NCI-H1417 treated with DMSO at 0.1 percent for 48 hours (cell line): ENCODE measurements at regions not wholly inside any gene's neighbourhood (a gene's known extent, or its start where the extent isn't known, plus 50 kb on each side); places are given as distances from the start of the nearest gene placed in this dataset.
A peak's percentile ranks its signal among the peaks of the same experiment; 100 is the strongest.
"Not testable (repeated sequence)": the region's sequence is repeated elsewhere in the genome, so short reads cannot be mapped to it uniquely, and the experiment has no call there.

ENCODE experiments used
- DNase-seq: peaks from one replicate; lab custom pipeline; 2025; lab: John Stamatoyannopoulos, UW

DNA sequence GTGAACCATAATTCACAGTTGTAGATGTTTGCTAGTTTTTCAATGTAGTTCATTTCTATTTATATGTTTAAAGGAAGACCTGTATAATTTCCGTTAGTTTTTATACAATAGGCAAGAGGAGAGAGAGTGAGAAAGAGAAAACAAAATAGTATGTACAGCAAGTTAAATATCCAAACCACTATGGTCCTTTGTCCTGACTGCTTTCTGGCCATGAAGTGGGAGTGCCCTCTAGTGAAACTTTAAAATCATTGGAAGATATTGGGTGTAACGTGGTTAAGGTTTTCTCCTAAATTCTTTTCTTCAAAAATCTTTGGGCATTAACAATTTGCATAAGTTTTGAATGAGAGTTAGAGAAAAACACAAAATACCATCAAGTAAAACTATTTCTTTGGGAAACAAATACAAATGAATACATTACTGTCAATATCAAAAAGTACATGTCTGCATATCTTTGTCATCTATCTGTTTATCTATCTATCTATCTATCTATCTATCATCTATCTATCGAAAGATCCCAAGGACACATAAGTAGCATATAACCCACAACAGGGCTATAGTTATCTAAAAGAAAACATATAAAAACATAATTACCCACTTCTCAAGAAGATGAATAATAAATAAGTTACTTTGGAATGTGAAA lies 534.6 kb upstream of the ATP11B start:
- DNase-seq = peak; percentile 55

DNA sequence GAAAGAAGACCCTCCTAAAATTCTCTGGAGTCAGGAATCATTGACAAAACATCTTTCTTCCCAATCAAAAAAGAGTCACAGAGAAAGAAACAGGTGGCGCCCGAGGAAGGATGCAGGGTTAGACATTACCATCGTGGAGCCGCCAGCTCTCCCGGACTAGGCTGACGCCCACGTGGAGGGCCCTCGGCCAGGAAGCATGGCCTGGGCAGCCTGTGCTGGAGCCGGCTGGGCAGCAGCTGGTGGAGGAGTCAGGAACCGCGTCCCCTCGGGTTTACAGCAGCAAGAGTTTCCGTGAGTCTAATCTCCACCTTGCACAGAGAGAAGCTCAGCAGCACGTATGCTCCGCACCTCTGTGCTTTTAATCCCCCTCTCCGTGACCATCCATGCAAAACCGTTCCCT lies 533.7 kb upstream of the ATP11B start:
- DNase-seq = no peak

DNA sequence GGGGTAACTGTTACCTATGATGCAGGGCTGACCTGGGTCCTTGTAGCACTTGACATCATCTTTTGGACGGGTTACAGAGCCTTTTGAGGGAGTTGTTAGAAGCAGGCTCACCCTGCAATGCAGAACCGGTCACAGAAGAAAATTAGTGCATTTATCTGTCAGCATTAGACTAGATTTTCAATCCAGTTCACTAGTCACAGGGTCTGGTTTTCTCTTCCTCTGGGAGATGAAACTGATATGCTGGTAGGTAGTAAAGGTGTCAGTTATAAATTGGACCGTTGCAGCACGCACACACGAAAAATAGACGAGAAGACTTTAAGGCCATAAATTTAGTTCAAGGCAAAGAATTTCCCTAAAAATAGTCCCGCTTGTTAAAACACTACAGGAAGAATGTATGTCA lies 532.3 kb upstream of the ATP11B start:
- DNase-seq = no peak

DNA sequence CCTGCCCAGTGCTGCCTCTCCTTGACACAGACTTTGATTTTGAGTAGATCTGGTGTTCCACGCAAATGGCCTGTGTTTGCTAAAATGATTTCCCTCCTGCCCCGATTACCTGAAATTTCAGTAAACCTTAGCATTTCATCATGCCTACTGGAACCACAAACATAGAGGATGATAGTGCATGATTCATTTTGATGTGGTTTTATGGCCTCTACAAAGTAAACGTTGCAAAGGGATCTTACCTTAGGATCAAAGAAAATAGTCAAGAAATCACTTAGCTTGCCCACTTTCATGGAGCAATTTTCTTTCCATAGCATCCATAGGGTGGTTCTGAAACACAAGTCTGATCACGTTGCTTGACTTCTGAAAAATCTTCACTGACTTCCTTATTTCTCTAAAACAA lies 524.6 kb upstream of the ATP11B start:
- DNase-seq = no peak

DNA sequence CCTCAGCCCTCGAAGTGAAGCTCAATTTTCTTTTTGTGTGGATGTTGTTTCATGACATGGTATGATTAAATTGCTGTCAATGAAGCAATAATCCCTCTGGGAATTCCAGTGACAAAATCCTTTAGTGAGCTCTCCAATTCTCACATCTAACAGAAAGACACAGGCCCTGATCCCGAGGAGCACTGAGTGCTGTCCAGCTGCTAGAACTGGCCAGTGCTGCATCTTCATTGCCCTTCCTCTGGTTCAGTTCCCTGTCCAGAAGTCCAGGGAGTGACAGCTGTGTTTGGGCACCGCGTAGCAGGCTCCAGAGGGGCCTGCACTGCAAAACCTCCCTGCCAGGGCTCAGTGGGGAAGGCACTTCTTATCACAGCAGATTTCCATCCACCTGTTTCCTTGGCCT lies 516.8 kb upstream of the ATP11B start:
- DNase-seq = no peak

DNA sequence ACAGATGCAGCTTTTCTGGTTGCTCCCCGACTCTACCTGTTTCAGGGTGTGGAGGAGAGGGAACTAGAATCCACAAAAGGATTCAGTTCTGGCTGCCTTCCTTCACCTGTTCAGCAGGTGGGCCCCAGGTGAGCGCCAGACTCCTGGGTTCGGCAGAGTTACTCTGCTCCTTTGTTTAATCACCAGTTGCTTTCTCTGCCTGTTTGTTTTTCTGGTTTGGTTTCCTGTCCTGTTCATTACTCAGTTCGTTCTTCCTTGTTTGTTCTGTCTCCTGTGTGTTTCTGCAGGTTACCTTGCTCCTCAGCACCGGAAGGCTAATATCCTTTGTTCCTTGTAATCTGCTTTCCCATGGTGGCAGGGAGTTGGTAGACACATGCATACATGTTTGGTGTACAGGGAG lies 508.5 kb upstream of the ATP11B start:
- peak; percentile 97 for DNase-seq

DNA sequence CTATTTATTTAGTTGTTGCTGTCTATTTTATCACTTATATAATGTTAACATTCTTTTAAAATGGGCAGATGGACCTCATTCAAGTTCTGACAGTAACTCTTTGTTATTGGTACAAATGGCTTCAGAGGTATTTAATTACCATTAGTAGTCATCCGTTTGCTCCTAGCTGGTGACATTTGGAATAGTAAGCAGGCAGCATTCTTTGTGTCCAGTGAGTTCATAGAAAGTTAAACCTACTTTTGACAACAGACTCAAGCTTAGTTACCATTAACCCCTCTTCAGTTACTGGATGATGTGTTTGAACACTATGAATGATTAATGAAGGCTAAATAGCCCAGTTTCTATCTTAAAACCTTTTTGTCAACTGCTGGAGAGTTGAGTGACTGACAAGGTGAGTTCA lies 500.7 kb upstream of the ATP11B start:
- DNase-seq = no peak

DNA sequence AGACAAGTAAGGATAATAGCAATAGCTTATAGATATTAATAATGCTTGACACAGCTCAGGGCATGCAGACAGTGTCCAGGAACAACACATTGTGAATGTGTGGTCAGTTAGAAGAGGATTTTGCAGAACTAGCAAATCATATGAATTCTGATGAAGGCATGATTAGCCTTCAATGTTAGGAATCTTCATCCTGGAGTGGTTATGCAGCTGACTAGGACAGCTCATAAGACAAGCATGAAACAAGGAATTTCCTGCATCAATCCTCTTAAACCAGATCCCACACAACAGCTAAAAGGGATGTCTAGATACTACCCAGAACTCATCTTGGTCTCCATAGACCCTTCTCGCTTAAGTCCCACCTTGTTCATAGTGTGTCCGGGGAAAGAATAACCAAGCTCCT lies 499.0 kb upstream of the ATP11B start:
- DNase-seq = no peak

DNA sequence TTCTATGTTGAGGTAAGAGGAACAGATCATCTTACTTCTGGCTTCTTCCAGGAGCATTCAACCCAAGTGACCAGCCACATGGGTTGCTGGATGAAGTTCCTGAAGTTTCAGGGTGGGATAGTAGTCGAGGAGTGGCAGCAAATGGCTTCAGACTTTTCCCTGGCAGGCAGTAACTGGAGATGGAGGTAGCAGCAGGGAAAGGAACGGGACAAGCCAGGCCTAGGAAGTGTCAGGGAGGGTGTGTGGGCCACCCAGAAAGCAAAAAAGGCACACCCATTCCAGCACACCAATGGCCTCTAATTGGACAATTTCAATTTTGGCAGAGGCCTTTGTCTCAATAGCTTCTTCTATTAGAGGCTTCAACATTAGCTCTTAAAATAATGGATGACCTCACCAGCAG lies 498.6 kb upstream of the ATP11B start:
- no peak for DNase-seq

DNA sequence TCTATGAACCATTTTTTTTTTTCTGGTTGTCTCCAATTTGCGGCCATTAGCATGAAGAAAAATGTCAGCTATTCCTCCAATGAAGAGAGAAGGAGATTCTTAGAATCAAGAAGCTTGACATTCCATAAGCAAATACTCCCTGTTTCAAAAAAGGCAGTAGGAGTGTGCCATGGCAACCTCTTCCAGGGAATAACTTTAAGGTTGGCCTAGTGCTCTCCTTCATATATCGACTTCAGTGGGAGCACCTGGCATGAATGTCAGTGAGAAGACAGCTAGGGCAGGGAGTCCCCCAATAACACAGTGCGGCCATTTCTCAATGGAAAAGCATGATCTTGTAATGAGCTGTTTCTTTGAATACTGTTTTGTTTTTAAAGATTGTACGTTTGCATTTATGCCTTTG lies 493.0 kb upstream of the ATP11B start:
- no peak for DNase-seq

DNA sequence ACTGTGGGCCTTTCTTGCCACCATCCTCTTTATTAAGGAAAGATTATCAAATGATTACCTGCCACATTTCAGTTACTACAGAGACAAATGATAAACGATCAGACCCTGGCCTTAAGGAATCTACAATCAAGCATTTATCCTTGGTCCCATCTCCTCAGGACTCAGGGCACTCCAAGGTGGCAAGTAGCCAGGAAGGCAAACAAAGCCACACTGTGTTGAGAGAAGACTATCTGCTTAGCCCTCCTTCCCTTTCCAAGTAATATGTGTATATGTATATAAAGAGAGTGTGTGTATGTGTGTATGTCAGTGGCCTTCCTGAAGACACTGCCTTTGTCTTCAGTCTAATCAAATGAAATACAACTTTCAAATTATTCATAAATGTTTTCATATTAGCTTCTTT lies 490.1 kb upstream of the ATP11B start:
- no peak for DNase-seq

DNA sequence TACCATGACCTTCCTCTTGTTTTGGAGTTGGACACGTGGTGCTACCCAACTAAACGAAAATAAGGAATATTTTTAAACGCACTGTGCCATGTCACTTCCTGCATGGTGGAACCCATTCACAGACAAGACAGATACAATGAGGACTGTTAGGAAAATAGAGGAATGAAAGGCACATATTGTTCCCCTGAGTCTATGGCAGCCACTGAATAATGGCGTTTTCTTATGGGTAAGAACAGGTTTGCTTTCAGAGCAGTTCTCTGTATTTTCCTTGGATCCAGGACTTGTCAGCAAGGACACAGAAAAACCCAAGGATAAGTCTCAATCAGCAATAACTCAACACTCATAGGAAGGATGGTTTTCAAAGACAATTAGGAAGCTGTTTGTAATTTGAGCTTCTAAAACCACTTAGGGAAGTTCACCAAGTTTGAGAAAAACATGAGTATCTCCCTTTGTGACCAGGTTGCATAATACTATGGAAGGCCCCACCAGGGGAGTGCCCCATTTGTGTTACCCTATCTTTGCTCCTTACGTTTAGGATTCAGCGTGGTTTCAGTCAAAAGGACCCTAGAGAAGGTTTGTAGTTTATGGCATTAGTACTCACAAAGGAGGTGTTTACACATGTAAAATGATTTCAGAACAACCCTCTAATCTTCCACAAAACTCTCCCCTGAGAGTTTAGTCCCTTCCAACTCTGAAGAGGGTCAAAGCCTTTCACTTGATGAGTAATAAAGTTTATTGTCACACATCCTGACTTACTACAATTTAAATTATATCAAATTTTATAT lies 487.2 kb upstream of the ATP11B start:
- no peak for DNase-seq

DNA sequence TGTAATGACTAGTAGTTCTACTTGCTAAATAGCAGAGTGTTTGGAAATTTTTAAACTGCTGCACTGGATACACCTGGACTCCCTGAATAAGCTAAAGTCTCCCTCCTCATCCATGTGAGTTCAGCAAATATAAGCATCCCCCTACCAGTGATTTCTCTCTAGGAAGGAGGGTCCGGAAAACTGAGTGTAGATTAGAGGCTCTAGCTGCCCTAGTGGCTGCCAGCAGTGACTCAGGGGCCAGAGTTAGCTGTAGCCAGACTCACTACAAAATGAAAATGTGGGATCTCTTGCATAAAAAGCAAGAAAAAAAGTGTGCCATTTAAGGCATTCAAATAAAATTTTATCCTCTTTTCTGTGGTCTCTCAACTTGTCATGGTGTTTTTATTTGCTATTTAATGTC lies 485.0 kb upstream of the ATP11B start:
- DNase-seq = no peak

DNA sequence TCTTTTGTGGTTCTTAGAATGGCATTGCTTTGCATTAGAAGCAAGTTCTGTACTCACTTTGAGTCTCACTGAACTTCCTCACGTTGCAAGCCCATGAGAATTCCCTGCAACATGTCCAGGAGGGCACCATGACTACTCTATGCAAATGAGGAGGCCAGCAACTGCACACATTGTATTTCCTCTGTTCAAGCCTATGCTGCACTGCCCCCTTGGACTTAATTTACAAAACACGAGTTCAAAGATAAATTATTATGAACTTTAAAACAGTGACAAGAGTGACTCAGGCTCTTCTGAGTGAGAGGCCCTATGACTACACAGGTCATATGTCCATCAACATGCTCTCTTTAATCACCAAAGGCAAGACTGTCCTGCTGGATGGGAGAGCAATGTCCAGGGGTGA lies 484.2 kb upstream of the ATP11B start:
- no peak for DNase-seq

DNA sequence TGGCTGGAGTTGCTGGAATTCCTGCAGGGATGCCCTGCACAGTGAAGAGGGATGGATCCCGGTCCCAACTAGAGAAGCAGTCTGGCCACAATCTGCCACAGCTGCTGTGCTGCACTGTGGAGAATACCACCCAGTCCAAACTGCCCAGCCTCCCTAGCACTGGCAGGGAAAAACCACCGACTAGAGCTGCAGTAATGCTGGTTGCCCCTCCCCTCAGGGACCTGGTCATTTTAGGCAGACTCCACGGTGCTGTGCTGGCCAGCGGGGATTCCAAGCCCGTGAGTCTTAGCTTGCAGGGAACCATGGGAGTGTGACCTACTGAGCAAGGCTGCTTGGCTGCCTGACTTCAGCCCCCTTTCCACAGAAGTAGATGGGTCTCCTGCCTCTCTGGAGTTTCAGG lies 478.0 kb upstream of the ATP11B start:
- DNase-seq = no peak

DNA sequence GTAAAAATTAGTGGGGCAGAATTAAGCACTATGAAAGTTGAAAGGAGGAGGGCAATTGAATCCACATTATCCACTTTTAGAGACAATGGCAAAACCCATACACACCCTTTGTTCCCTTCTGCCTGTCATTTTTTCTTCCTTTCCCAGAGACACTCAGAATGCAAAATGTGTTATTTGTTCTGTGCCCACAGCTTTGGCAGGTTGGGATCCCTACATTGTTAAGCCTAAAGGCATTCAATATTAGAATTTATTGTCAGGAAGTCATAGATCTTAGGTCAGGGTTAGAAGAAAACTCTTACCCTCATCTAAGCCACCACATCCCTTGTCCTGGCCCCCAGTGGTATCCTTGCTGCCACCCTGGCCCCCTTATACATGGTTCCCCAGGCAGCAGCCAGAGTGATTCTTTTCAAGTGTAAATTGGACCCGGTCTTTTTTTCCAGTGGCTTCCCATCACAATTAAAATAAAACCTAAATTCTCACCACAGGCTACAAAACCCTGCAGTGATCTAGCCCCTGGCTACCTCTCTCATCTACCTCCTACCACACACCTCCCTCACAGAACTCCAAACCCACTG lies 470.1 kb upstream of the ATP11B start:
- no peak for DNase-seq

DNA sequence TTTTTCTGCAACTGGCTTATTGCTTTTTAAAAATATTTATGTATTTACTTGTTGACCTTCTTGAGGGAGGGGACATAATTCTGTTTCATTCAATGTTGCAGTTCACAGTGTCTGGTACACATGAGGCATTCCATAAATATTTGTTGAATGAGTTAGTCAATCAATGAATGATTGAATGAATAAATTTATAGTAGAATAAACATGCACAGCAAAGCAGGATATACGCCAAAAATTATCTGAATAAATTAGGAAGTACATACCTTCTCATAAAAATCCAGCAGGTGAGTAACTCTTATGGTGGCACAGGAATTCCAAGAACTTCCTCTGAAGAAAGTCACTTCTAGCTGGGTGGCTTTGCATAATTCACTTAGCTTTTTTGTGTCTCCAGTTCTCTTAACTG lies 469.4 kb upstream of the ATP11B start:
- no peak for DNase-seq

DNA sequence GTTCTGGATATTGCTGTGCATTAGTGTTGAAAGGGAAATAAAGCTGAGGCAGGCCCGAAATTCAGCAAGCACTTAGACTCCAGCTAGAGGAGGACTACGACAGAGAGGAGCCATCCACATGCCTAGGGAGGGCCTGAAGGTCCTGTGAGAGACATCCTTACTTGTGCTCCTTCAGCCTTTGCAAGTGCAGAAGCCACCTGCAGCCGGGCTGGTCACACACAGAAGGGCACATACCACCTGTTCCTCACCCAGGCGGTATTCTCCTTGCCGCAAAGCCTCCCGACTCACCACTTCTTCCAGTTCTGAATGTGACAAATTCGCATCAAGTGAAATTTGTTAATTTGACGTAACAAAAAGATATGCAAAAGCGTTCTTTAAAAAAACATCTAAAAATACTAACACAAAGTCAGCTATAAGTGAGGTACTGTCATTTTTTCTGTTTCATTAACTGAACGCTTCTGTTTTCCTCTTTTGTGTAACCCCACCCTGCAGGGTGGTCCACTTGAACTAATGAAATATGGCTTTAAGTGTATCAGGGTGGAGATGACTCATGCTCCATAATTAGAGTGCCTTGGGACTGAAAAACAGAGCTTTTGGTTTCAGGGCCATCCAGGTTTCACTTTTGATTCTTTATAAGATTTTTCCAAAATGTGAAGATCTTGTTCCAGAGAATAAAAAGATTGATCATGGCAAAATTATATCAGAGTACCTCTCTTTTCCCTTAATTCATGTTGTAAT lies 467.9 kb upstream of the ATP11B start:
- no peak for DNase-seq

DNA sequence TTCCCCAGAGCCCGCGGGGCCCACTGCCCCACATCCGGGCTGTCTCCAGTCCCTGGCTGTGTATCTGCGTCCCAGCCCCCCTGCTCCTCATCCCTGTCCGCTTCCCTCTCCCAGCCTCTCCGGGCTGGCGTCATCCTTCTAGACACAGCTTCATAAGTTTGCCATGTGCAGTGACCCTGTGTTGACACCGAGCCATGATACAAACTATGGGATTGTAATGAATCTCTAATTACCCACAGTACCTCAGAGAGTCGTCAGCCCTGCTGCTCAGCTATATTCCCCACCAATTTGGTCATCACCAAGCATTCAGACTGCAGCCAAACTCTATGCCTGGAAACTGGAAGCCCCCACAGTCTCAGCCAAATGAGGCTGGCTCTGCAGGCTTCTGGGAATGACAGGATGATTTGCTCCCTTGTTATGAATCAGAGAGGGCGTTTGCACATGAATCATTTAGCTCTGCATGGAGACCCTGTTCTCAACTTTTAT lies 466.1 kb upstream of the ATP11B start:
- DNase-seq = no peak

DNA sequence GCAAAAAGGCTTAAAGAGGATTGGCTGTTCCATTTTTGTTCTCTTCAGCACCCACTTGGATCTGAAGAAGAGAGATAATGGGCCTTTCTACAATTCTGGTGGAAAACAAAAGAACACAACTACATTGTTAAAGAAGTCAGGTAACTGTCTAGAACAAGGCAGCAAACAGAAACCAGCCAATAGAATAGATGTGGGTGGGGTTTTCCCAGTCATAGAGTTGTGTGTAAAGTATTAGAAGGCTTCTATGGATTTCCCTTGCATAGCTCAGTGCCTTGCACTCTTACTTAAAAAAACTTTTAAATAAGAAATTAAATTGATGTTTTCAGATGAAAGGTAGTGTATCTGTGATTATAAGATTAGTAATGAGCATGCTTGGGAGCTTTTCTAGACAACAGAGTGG lies 462.7 kb upstream of the ATP11B start:
- no peak for DNase-seq

DNA sequence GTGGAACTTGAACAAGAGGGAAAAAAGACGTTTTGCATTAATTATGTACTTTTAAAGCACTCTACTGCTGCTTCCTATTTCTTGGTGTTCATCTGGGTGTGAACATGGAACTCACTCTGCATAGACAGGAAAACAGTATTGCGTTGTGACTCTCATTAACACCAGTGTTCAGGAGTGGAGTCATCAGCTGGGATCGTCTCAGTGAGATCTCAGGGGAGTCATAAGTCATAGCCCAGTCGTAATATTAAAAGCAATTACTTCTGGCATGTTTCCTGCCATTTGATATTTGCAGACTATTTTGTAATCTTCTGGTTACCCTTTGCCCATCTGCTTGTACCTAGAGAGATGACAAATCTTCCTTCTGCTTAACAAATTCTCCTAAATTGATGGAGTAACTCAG lies 462.0 kb upstream of the ATP11B start:
- DNase-seq = no peak

DNA sequence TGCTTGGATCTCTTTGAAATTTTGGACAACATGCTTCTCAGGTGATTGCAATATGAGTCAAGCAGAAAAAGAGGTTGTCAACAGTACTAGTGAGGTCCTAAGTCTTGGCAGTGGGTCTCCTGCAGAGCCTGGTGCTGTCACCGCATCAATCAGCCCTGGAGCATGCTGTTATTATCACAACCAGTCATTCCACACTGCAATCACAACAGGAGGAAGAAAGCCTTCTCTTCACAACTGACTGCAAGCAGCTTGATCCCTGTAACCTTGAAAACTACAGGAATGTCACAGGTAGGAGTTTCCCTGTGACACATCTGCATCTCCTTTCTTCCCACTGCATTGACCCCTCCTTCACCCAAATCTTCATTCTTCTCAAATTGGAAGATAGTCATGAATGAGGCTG lies 451.1 kb upstream of the ATP11B start:
- no peak for DNase-seq

DNA sequence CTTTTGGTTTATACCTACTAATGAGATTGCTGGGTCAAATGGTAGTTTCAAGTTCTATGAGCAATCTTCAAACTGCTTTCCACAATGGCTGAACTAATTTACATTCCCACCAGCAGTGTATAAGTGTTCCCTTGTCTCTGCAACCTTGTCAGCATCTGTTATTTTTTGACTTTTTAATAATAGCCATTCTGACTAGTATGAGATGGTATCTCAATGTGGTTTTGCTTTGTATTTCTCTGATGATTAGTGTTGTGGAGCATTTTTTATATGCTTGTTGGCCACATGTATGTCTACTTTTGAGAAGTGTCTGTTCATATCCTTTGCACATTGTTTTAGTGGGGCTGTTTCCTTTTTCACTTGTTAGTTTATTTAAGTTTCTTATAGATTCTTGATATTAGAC lies 449.3 kb upstream of the ATP11B start:
- not testable (repeated sequence) for DNase-seq
